ENCODE measurements at regions not wholly inside any gene's neighbourhood (a gene's known extent, or its start where the extent isn't known, plus 50 kb on each side); places are given as distances from the start of the nearest gene placed in this dataset.

GRCh38 chr10:62562795-62563194 is 188.6 kb downstream of the ZNF365 start:
- H3K27me3 ChIP-seq (ENCODE audit: insufficient read depth, low read length), result no peaks in the 10 kb centered on the region
- H3K9ac ChIP-seq (ENCODE audit: extremely low read depth, insufficient read length, low read length), result no peak overlapping the region
- no peaks in the 10 kb centered on the region for H3K36me3 Mint-ChIP-seq (ENCODE audit: insufficient read depth in 1 of 3, low read depth in 3 of 3)
- H3K56ac ChIP-seq (ENCODE audit: insufficient read length, low read depth, low read length), result no peak overlapping the region
- H3K9me3 Mint-ChIP-seq, result no peaks in the 10 kb centered on the region; a peak in 1 of 5 replicates
- H2BK120ac ChIP-seq (ENCODE audit: low read depth, low read length, poor library complexity, severe bottlenecking), result no peak overlapping the region
- no peak overlapping the region for H2AFZ ChIP-seq (ENCODE audit: low read length)
- H3K79me1 ChIP-seq (ENCODE audit: insufficient read depth, low read depth, low read length, poor library complexity, severe bottlenecking), result no peaks in the 10 kb centered on the region
- H4K8ac ChIP-seq (replicated peaks; ENCODE audit: insufficient read length, low read depth, low read length), result no peak overlapping the region
- H3K27ac Mint-ChIP-seq, result no peak overlapping the region
- no peak for TF ChIP-seq CTCF (conservative IDR thresholded peaks at IDR 0.05)
- no peaks in the 10 kb centered on the region for H3K23me2 ChIP-seq (ENCODE audit: insufficient read length, low read depth, low read length, poor library complexity, severe bottlenecking)
- H3K27me3 Mint-ChIP-seq (ENCODE audit: low read depth), result no peaks in the 10 kb centered on the region; the same call in 1 of the 2 replicates
- H3T11ph ChIP-seq (ENCODE audit: low read length), result no peak overlapping the region
- H3K23ac ChIP-seq (ENCODE audit: insufficient read length, low read depth, low read length), result no peak overlapping the region
- no peaks in the 10 kb centered on the region for H3K9me3 ChIP-seq (ENCODE audit: control insufficient read depth, low read depth, low read length)
- no peak overlapping the region for H2BK5ac ChIP-seq (ENCODE audit: insufficient read length, low read length)
- no peak overlapping the region for H4K5ac ChIP-seq (ENCODE audit: insufficient read length, low read depth, low read length)
- H2BK20ac ChIP-seq (ENCODE audit: low read depth, low read length, poor library complexity, severe bottlenecking), result no peak overlapping the region
- H3K4me2 ChIP-seq (ENCODE audit: insufficient read depth, insufficient read length, low read length), result no peak overlapping the region
- no peak for DNase-seq
- H2BK12ac ChIP-seq (ENCODE audit: insufficient read length, low read depth, low read length), result no peak overlapping the region
- H4K91ac ChIP-seq (ENCODE audit: insufficient read length, low read depth, low read length), result no peak overlapping the region
- no peaks in the 10 kb centered on the region for H3K79me2 ChIP-seq (ENCODE audit: insufficient read depth, low read length)
- H2AK5ac ChIP-seq (ENCODE audit: insufficient read length, low read length), result no peak overlapping the region
- no peak overlapping the region for H3K18ac ChIP-seq (ENCODE audit: insufficient read length, low read depth, low read length)
- no peaks in the 10 kb centered on the region for H3K4me1 ChIP-seq (ENCODE audit: insufficient read depth, low read length)
- H3K27ac ChIP-seq (ENCODE audit: insufficient read length, low read depth, low read length), result no peak overlapping the region
- H3K4me1 Mint-ChIP-seq, result peaks cover 5 to 14% of the 10 kb centered on the region in 2 experiments; a peak in 3 of 4 replicates
- no peak overlapping the region for H3K14ac ChIP-seq (ENCODE audit: insufficient read depth, low read length)
- H4K20me1 ChIP-seq (ENCODE audit: control insufficient read depth, insufficient read depth, insufficient read length), result no peaks in the 10 kb centered on the region
- no peak overlapping the region for H3K4me3 Mint-ChIP-seq
- H2BK15ac ChIP-seq (ENCODE audit: low read depth, low read length), result no peak overlapping the region
- no peak overlapping the region for H3K4ac ChIP-seq (ENCODE audit: low read depth, low read length)

Data from H9 (cell line).